ENCODE measurements at regions not wholly inside any gene's neighbourhood (a gene's known extent, or its start where the extent isn't known, plus 50 kb on each side); places are given as distances from the start of the nearest gene placed in this dataset.
A peak's percentile ranks its signal among the peaks of the same experiment; 100 is the strongest.
"Not testable (repeated sequence)": the region's sequence is repeated elsewhere in the genome, so short reads cannot be mapped to it uniquely, and the experiment has no call there.

DNA sequence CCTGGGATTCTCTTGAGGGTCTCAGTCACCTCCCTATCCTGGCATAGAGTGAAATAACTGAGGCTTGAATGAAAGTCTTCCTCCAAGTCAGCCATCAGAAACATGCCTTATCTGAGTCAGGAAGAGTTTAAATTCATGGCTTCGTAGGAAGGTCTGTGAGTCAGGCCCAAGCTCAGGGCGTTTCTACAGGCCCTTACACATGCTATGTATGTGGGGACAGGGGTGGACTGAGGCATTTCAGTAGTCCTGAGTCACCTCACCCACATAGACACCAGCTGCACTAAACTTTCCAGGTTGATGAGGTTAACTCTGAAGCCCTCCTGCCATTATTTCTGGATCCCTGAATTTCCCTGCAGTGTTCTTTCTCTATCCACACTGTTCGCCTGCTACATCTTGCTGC lies 134.6 kb upstream of the RCN1 start:
- in situ Hi-C loops (cut with HindIII; ENCODE audit: low sequenced_read_pairs) = no loop called here
- no peak overlapping the region for H3K4me3 ChIP-seq (ENCODE audit: low read depth, low read length)
- TF ChIP-seq, protein P1, sequence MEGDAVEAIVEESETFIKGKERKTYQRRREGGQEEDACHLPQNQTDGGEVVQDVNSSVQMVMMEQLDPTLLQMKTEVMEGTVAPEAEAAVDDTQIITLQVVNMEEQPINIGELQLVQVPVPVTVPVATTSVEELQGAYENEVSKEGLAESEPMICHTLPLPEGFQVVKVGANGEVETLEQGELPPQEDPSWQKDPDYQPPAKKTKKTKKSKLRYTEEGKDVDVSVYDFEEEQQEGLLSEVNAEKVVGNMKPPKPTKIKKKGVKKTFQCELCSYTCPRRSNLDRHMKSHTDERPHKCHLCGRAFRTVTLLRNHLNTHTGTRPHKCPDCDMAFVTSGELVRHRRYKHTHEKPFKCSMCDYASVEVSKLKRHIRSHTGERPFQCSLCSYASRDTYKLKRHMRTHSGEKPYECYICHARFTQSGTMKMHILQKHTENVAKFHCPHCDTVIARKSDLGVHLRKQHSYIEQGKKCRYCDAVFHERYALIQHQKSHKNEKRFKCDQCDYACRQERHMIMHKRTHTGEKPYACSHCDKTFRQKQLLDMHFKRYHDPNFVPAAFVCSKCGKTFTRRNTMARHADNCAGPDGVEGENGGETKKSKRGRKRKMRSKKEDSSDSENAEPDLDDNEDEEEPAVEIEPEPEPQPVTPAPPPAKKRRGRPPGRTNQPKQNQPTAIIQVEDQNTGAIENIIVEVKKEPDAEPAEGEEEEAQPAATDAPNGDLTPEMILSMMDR (IDR thresholded peaks at IDR 0.05; ENCODE audit: low read depth, low read length, missing control alignments) = no peak
- no peak for DNase-seq (ENCODE audit: low read depth)

DNA sequence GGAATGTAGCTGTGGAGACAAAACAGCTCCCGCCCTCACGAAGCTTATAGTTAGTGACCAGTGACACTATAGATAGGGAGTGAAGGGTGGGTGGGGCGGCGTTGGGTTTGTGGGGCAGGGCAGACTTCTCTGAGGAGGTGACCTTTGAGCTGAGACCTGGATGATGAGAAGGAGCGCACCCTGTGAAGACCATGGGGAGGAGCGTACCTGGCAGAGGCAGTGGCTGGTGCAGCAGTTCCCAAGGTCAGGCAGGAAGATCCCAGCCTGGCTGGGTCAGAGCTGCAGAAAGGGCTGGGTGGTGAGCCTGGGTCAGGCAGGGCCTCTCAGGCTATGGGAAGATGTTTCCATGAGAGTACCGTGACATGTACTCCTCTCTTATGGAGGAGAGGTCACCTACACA lies 135.0 kb upstream of the RCN1 start:
- in situ Hi-C loops (cut with HindIII; ENCODE audit: low sequenced_read_pairs) = no loop called here
- DNase-seq (ENCODE audit: low read depth) = no peak
- TF ChIP-seq, protein P1 (IDR thresholded peaks at IDR 0.05; ENCODE audit: low read depth, low read length, missing control alignments) = no peak
- no peak overlapping the region for H3K4me3 ChIP-seq (ENCODE audit: low read depth, low read length)

DNA sequence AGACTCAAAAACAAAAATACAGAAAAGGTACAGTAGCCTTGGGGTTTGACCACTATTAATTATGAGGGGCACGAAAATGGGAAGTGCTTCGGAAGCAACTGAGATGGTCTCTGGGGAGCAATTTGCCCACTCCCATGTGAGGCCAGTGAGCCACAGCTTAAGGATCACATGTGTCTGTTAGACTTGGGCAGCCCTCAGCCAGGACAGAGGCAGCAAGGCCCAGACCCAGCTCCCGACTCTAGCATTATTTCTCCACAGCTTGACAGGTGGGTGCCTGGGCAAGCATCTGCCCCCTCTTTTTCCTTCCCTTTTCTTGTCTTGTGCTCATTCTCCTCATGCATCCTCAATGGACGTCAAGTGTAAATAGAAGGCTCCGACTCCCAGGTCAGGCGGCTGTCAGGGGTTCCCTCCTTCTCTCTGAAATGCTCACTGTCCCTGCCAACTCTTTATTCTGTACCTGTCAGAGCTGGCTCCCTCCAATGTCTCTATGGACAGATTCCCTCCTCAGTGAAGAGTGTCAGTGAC lies 137.0 kb upstream of the RCN1 start:
- in situ Hi-C loops (cut with HindIII; ENCODE audit: low sequenced_read_pairs) = no loop called here
- TF ChIP-seq, protein P1 (IDR thresholded peaks at IDR 0.05; ENCODE audit: low read depth, low read length, missing control alignments) = no peak

DNA sequence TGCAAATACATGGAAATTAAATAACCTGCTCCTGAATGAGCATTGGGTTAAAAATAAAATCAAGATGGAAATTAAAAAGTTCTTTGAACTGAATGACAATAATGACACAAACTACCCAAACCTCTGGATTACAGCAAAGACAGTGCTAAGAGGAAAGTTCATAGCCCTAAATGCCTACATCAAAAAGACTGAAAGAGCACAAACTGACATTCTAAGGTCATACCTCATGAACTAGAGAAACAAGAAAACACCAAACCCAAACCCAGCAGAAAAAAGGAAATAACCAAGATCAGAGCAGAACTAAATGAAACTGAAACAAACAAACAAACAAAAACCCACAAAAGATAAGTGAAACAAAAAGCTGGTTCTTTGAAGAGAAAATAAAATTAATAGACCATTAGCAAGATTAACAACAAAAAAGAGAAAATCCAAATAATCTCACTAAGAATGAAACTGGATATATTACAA lies 138.6 kb upstream of the PAX6 start:
- H3K4me3 ChIP-seq (ENCODE audit: low read depth, low read length); DNase-seq (ENCODE audit: low read depth); in situ Hi-C loops (cut with HindIII; ENCODE audit: low sequenced_read_pairs): not testable (repeated sequence)

More for the DNA sequence above, 137.0 kb upstream of the RCN1 start:
- H3K4me3 ChIP-seq (ENCODE audit: low read depth, low read length) = no peak overlapping the region
- DNase-seq (ENCODE audit: low read depth) = no peak

DNA sequence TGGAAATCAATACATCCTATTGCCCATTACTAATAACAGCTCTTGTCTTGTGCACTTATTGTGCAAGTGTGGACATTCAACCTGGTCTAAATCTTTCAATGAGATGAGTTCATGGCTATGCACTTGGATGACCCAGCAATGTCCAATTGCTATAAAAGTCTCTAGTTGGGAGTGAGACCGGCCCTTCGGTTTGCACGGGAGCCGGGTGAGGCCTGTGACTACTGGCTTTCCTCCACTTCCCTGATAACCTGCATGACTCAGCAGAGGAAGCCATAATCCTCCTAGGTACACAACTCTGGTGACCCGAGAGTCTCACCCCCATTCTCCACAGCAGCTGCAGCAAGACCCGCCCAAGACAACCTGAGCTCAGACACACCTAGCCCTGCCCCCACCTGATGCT lies 135.9 kb upstream of the PAX6 start:
- TF ChIP-seq, protein P1 (IDR thresholded peaks at IDR 0.05; ENCODE audit: low read depth, low read length, missing control alignments) = no peak
- in situ Hi-C loops (cut with HindIII; ENCODE audit: low sequenced_read_pairs) = no loop called here
- no peak overlapping the region for H3K4me3 ChIP-seq (ENCODE audit: low read depth, low read length)
- no peak for DNase-seq (ENCODE audit: low read depth)

DNA sequence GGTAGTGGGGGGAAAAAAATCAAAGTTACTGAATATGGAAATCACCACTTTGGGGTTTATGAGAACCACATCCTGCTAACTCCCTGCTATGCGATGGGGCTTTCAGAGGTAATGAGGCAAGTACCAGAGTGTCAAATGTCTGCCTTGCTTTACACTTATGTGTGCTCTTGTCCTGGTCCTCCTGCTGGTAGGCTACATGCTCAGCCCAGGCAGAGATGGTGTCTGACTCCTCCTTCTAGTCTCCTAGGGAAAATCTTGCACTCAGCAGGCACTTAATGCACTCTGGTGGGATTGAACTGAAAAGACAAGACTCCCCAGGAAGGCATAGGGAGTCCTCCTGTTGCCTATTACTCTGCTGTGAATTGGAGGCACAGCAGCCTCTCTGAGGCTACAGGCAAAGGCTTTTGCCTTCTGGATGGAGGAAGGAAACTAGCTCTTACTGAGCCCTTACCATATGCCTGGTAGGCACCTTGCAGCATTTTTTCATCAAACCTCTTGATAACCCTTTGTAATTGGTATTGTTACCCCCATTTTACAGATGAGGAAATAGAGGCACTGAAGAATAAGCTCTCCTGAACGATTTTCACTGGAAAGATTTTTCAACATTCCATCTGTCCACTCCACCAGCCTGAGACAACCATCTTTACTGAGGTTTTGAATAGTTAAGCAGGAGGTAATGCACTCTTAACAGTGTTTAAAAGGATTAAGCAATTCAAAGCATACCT lies 132.1 kb upstream of the PAX6 start:
- in situ Hi-C loops (cut with HindIII; ENCODE audit: low sequenced_read_pairs) = no loop called here
- TF ChIP-seq, protein P1 (IDR thresholded peaks at IDR 0.05; ENCODE audit: low read depth, low read length, missing control alignments) = peak; percentile 45
- DNase-seq (ENCODE audit: low read depth) = peak; percentile 55
- H3K4me3 ChIP-seq (ENCODE audit: low read depth, low read length) = no peak overlapping the region

DNA sequence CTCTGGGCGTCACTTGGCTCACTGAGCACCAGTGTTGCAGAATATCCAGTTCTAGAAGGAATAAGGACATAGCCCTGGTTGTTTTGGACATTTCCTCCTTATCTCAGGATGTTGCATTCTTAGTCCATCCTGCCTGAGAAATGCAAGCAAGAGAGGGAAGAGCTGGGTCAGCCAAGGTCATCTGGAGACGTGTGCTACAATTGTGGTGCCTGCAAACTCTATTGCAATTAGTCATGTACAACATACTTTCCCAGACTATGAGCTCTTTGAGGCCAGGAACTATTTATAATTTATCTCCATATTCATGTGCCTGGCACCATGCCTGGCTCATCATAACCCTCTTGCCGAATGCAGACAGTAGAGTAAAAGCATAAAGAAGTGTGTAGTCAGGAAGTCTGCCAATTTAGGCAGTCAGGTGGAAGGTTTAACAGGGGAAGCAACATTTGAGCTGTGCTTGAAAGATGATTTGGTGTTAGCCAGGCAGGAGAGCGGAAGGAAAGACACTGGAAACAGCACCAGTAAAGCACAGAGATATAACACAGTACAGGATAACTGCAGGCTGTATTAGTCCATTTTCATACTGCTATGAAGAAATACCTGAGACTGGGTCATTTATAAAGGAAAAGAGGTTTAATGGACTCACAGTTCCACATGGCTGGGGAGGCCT lies 129.4 kb upstream of the PAX6 start:
- peak; percentile 66 for DNase-seq (ENCODE audit: low read depth)
- in situ Hi-C loops (cut with HindIII; ENCODE audit: low sequenced_read_pairs) = no loop called here
- TF ChIP-seq, protein P1 (IDR thresholded peaks at IDR 0.05; ENCODE audit: low read depth, low read length, missing control alignments) = no peak
- H3K4me3 ChIP-seq (ENCODE audit: low read depth, low read length) = no peak overlapping the region

Data from astrocyte of the cerebellum (primary cell).